Peyer's patch (tissue), 4 donors: ENCODE measurements at regions not wholly inside any gene's neighbourhood (a gene's known extent, or its start where the extent isn't known, plus 50 kb on each side); places are given as distances from the start of the nearest gene placed in this dataset.
"Not testable (repeated sequence)": the region's sequence is repeated elsewhere in the genome, so short reads cannot be mapped to it uniquely, and the experiment has no call there.

ENCODE experiments used
- DNase-seq, 3 donors: peaks; one replicate each; pipeline ENCODE4 v3.0.0-alpha.2; 2017 to 2019
- H3K27ac ChIP-seq, 4 donors: fragments of 200-600 bp; sonication (generic); one replicate each; pipeline ENCODE4 v1.5.1; 2016 to 2019
- H3K27me3 ChIP-seq, 2 donors: fragments of 200-600 bp; sonication (generic); one replicate each; pipeline ENCODE4 v1.5.1; 2019
- H3K36me3 ChIP-seq, 3 donors: fragments of 200-600 bp; sonication (generic); one replicate each; pipeline ENCODE4 v1.5.1; 2016 to 2019
- H3K4me1 ChIP-seq, 4 donors: fragments of 200-600 bp; sonication (generic); one replicate each; pipeline ENCODE4 v1.5.1; 2016 to 2019
- H3K4me3 ChIP-seq, 4 donors: fragments of 200-600 bp; sonication (generic); 1 replicate in 3 of 4; 2 replicates in 1 of 4; pipeline ENCODE4 v1.5.1; 2016 to 2019; ENCODE audit warnings: mild to moderate bottlenecking in 1 of 4
- H3K9me3 ChIP-seq, 4 donors: fragments of 200-600 bp; sonication (generic); one replicate each; pipeline ENCODE4 v1.5.1; 2016 to 2019; ENCODE audit warnings: mild to moderate bottlenecking in 1 of 4
- CTCF ChIP-seq, 6 experiments: fragments of 450-650 bp in 4 of 6; fragments of 200-600 bp in 2 of 6; sonication (generic) in 1 of 6; IDR thresholded peaks; one replicate each; pipeline ENCODE4 v1.5.1; 2017 to 2019; ENCODE audit warnings: antibody characterized with exemption in 6 of 6, mild to moderate bottlenecking in 3 of 6, moderate library complexity in 1 of 6
- POLR2A ChIP-seq, 2 donors: fragments of 450-650 bp; IDR thresholded peaks; one replicate each; pipeline ENCODE4 v1.5.1; 2017; ENCODE audit warnings: antibody characterized with exemption in 2 of 2, mild to moderate bottlenecking in 2 of 2, moderate library complexity in 2 of 2

GRCh38 chr3:103532986-103533385, 1098.2 kb downstream of the ZPLD1 start:
- no peak for DNase-seq
- Histone ChIP-seq H3K4me1 (no peaks in the 10 kb centered on the region), H3K9me3 (no peaks in the 10 kb centered on the region), H3K27me3 (no peaks in the 10 kb centered on the region), H3K36me3 (no peaks in the 10 kb centered on the region), H3K27ac (no peak overlapping the region), H3K4me3 (no peak overlapping the region)
- TF ChIP-seq POLR2A (IDR thresholded peaks at IDR 0.05) (no peak), CTCF (IDR thresholded peaks at IDR 0.05) (no peak)

GRCh38 chr3:103554451-103554850, 1119.6 kb downstream of the ZPLD1 start:
- TF ChIP-seq POLR2A (IDR thresholded peaks at IDR 0.05) (no peak), CTCF (IDR thresholded peaks at IDR 0.05) (no peak)
- H3K4me1 ChIP-seq: no peaks in the 10 kb centered on the region
- H3K36me3 ChIP-seq: no peaks in the 10 kb centered on the region
- no peak overlapping the region for H3K27ac ChIP-seq
- H3K4me3 ChIP-seq: no peak overlapping the region
- no peaks in the 10 kb centered on the region for H3K27me3 ChIP-seq
- no peaks in the 10 kb centered on the region for H3K9me3 ChIP-seq
- no peak for DNase-seq

GRCh38 chr3:103564116-103564515, 1129.3 kb downstream of the ZPLD1 start:
- DNase-seq, H3K4me1 ChIP-seq, H3K4me3 ChIP-seq, H3K27ac ChIP-seq, H3K27me3 ChIP-seq, H3K9me3 ChIP-seq, H3K36me3 ChIP-seq: not testable (repeated sequence)

GRCh38 chr3:103585809-103586208, 1151.0 kb downstream of the ZPLD1 start:
- Histone ChIP-seq H3K36me3 (no peaks in the 10 kb centered on the region), H3K4me1 (no peaks in the 10 kb centered on the region), H3K4me3 (no peak overlapping the region), H3K9me3 (no peaks in the 10 kb centered on the region), H3K27ac (no peak overlapping the region), H3K27me3 (no peaks in the 10 kb centered on the region)
- TF ChIP-seq POLR2A (IDR thresholded peaks at IDR 0.05) (no peak), CTCF (IDR thresholded peaks at IDR 0.05) (no peak)
- no peak for DNase-seq

- H3K36me3 ChIP-seq: no peaks in the 10 kb centered on the region
- DNase-seq: no peak
- no peak for TF ChIP-seq CTCF (IDR thresholded peaks at IDR 0.05)
- TF ChIP-seq POLR2A (IDR thresholded peaks at IDR 0.05): no peak
- H3K27ac ChIP-seq: no peak overlapping the region
- no peak overlapping the region for H3K4me3 ChIP-seq
- H3K9me3 ChIP-seq: no peaks in the 10 kb centered on the region
- no peaks in the 10 kb centered on the region for H3K4me1 ChIP-seq
- H3K27me3 ChIP-seq: no peaks in the 10 kb centered on the region
Observed at GRCh38 chr3:103589770-103590169, 1155.0 kb downstream of the ZPLD1 start.

- H3K9me3 ChIP-seq: no peaks in the 10 kb centered on the region
- no peaks in the 10 kb centered on the region for H3K27me3 ChIP-seq
- no peak overlapping the region for H3K27ac ChIP-seq
- no peak overlapping the region for H3K4me3 ChIP-seq
- no peaks in the 10 kb centered on the region for H3K36me3 ChIP-seq
- no peaks in the 10 kb centered on the region for H3K4me1 ChIP-seq
- no peak for DNase-seq
- TF ChIP-seq POLR2A (IDR thresholded peaks at IDR 0.05): no peak
- no peak for TF ChIP-seq CTCF (IDR thresholded peaks at IDR 0.05)
Observed at GRCh38 chr3:103600844-103601243, 1166.0 kb downstream of the ZPLD1 start.
